Aorta (tissue), 5 donors: ENCODE measurements at regions not wholly inside any gene's neighbourhood (a gene's known extent, or its start where the extent isn't known, plus 50 kb on each side); places are given as distances from the start of the nearest gene placed in this dataset.
"Not testable (repeated sequence)": the region's sequence is repeated elsewhere in the genome, so short reads cannot be mapped to it uniquely, and the experiment has no call there.

Experiments used
- ATAC-seq: fragments of 200-7000 bp; cut with Tn5 transposase; one replicate; pipeline ENCODE4 v1.9.1; 2022; ENCODE audit warnings: moderate library complexity; ENCODE audit not compliant: low FRiP score
- DNase-seq, 2 donors: peaks; one replicate each; pipeline ENCODE4 v3.0.0-alpha.2; 2020
- H3K27ac ChIP-seq, 2 donors: one replicate each; pipeline ENCODE4 v1.5.1; 2013; ENCODE audit warnings: low read length in 2 of 2, mild to moderate bottlenecking in 2 of 2, moderate library complexity in 2 of 2, control low read depth in 1 of 2, inconsistent platforms in 1 of 2, low read depth in 1 of 2
- H3K27me3 ChIP-seq, 2 donors: one replicate each; pipeline ENCODE4 v1.6.1; 2013; ENCODE audit warnings: control low read depth in 1 of 2, low read length in 1 of 2, mild to moderate bottlenecking in 1 of 2, moderate library complexity in 1 of 2; ENCODE audit not compliant: insufficient read depth in 2 of 2, control insufficient read depth in 1 of 2
- H3K36me3 ChIP-seq, 2 donors: one replicate each; pipeline ENCODE4 v1.6.1; 2013; ENCODE audit warnings: control low read depth in 1 of 2, low read length in 1 of 2, mild to moderate bottlenecking in 1 of 2; ENCODE audit not compliant: insufficient read depth in 2 of 2, control insufficient read depth in 1 of 2
- H3K4me1 ChIP-seq, 2 donors: one replicate each; pipeline ENCODE4 v1.6.1; 2013; ENCODE audit warnings: low read length in 2 of 2, control low read depth in 1 of 2, mild to moderate bottlenecking in 1 of 2, moderate library complexity in 1 of 2; ENCODE audit not compliant: insufficient read depth in 2 of 2, control insufficient read depth in 1 of 2
- H3K4me3 ChIP-seq, 2 donors: one replicate each; pipeline ENCODE4 v1.5.1; 2013; ENCODE audit warnings: low read length in 2 of 2, control low read depth in 1 of 2, mild to moderate bottlenecking in 1 of 2
- H3K9me3 ChIP-seq: one replicate; pipeline ENCODE4 v1.6.1; 2013; ENCODE audit warnings: mild to moderate bottlenecking, low read length; ENCODE audit not compliant: control insufficient read depth
- WGBS, 2 donors: extraction: QIAGEN DNeasy Blood & Tissue Kit; methylation state at CpG; one replicate each; pipeline ENCODE4 v1.1.7; 2013; 5-methylcytosine and 5-hydroxymethylcytosine counted together
- intact Hi-C, 2 donors: fragments of 100-400 bp; cut with DNase I; formaldehyde crosslinking; loops; one replicate each; pipeline versions ENCODE4 v1.14.2 to v1.15.0; 2022
- donor health status: healthy with polysubstance abuse.
- donor health status: Bipolar disorder and iron deficiency.
- donor health status: DM: no; HTN: no; CAD: no.
- donor health status: DM: no; HTN: no; CAD: no.
- donor health status: DM: yes; HTN: yes; CAD: no.

- no peaks in the 10 kb centered on the region for H3K9me3 ChIP-seq
- H3K27me3 ChIP-seq, result no peaks in the 10 kb centered on the region
- H3K36me3 ChIP-seq, result no peaks in the 10 kb centered on the region
- H3K27ac ChIP-seq, result no peak overlapping the region
- no peak for ATAC-seq
- whole genome bisulfite sequencing, 2 donors, result 79 to 83% methylated on average over 1 of the region's 1 CpG
- H3K4me1 ChIP-seq, result no peaks in the 10 kb centered on the region
- DNase-seq, result no peak
- no peak overlapping the region for H3K4me3 ChIP-seq
- intact Hi-C loops, result no loop called here
Observed at GRCh38 chr14:27623782-27624181, 1025.9 kb upstream of the NOVA1 start.

- no peaks in the 10 kb centered on the region for H3K9me3 ChIP-seq
- H3K27me3 ChIP-seq, result no peaks in the 10 kb centered on the region
- intact Hi-C loops, result no loop called here
- no peak overlapping the region for H3K27ac ChIP-seq
- H3K4me1 ChIP-seq, result no peaks in the 10 kb centered on the region
- 83 to 84% methylated on average over 15 of the region's 15 CpGs for WGBS, 2 donors
- H3K36me3 ChIP-seq, result no peaks in the 10 kb centered on the region
- ATAC-seq, result no peak
- DNase-seq, result no peak
- H3K4me3 ChIP-seq, result no peak overlapping the region
Observed at GRCh38 chr14:27634056-27634970, 1036.5 kb upstream of the NOVA1 start.

GRCh38 chr14:27640688-27641087 lies 1042.9 kb upstream of the NOVA1 start:
- WGBS, 2 donors, result 95 to 100% methylated on average over 1 of the region's 1 CpG
- intact Hi-C loops, ATAC-seq, H3K9me3 ChIP-seq, H3K4me1 ChIP-seq, H3K27ac ChIP-seq, H3K36me3 ChIP-seq, H3K4me3 ChIP-seq, DNase-seq, H3K27me3 ChIP-seq: not testable (repeated sequence)

- Histone ChIP-seq H3K36me3 (no peaks in the 10 kb centered on the region), H3K4me3 (no peak overlapping the region), H3K4me1 (no peaks in the 10 kb centered on the region), H3K27me3 (no peaks in the 10 kb centered on the region), H3K9me3 (no peaks in the 10 kb centered on the region), H3K27ac (no peak overlapping the region)
- WGBS, 2 donors, result 90 to 94% methylated on average over 1 of the region's 1 CpG
- DNase-seq, result no peak
- ATAC-seq, result no peak
- intact Hi-C loops, result no loop called here
Observed at GRCh38 chr14:27642251-27642866, 1044.5 kb upstream of the NOVA1 start.

DNA sequence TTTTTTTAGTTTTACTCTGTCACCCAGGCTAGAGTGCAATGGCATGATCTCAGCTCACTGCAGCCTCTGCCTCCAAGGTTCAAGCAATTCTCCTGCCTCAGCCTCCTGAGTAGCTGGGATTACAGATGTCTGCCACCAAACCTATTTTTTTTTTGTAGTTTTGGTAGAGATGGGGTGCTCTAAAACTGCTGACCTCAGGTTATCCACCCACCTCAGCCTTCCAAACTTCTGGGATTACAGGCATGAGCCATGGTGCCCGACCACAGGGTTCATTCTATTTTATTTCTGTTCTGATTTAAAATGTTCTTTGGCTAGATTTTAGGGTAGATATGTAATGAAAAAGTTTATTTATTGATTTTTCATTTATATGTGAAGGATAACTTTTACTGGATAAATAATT lies 1062.8 kb upstream of the NOVA1 start:
- H3K9me3 ChIP-seq, result no peaks in the 10 kb centered on the region
- 53 to 73% methylated on average over 1 of the region's 1 CpG for WGBS, 2 donors
- no peaks in the 10 kb centered on the region for H3K36me3 ChIP-seq
- DNase-seq (no peak), ATAC-seq (no peak)
- H3K27me3 ChIP-seq, result no peaks in the 10 kb centered on the region
- H3K4me3 ChIP-seq, result no peak overlapping the region
- no peak overlapping the region for H3K27ac ChIP-seq
- intact Hi-C loops, result no loop called here
- no peaks in the 10 kb centered on the region for H3K4me1 ChIP-seq

GRCh38 chr14:27668531-27668930 lies 1070.7 kb upstream of the NOVA1 start:
- intact Hi-C loops, result no loop called here
- no peak for ATAC-seq

GRCh38 chr14:27672047-27672446 lies 1074.2 kb upstream of the NOVA1 start:
- no peaks in the 10 kb centered on the region for H3K4me1 ChIP-seq
- ATAC-seq (no peak), DNase-seq (no peak)
- no peak overlapping the region for H3K4me3 ChIP-seq
- WGBS, 2 donors, result 78 to 82% methylated on average over 3 of the region's 3 CpGs
- H3K9me3 ChIP-seq, result no peaks in the 10 kb centered on the region
- H3K27ac ChIP-seq, result no peak overlapping the region
- no peaks in the 10 kb centered on the region for H3K27me3 ChIP-seq
- H3K36me3 ChIP-seq, result no peaks in the 10 kb centered on the region
- intact Hi-C loops, result no loop called here

More at GRCh38 chr14:27668531-27668930, 1070.7 kb upstream of the NOVA1 start:
- H3K9me3 ChIP-seq, result no peaks in the 10 kb centered on the region
- H3K4me1 ChIP-seq, result no peaks in the 10 kb centered on the region
- no peak overlapping the region for H3K4me3 ChIP-seq
- no peak for DNase-seq
- no peaks in the 10 kb centered on the region for H3K27me3 ChIP-seq
- H3K36me3 ChIP-seq, result no peaks in the 10 kb centered on the region
- H3K27ac ChIP-seq, result no peak overlapping the region

DNA sequence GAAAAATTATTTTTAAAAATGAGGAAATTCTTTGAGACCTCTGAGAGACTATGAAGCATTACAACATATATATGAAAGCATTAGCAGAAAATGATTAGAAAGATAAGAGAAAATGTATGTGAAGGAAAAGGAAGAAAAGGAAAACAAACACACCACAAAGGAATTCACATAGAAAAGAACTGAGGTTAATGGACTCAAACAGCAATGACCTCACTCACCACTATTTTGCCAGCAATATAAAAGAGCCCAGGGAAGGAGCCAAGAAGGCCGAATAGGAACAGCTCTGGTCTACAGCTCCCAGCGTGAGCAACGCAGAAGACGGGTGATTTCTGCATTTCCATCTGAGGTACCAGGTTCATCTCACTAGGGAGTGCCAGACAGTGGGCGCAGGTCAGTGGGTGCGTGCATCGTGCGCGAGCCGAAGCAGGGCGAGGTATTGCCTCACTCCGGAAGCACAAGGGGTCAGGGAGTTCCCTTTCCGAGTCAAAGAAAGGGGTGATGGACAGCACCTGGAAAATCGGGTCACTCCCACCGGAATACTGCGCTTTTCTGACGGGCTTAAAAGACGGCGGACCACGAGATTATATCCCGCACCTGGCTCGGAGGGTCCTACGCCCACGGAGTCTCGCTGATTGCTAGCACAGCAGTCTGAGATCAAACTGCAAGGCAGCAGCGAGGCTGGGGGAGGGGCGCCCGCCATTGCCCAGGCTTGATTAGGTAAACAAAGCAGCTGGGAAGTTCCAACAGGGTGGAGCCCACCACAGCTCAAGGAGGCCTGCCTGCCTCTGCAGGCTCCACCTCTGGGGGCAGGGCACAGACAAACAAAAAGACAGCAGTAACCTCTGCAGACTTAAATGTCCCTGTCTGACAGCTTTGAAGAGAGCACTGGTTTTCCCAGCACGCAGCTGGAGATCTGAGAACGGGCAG lies 1075.2 kb upstream of the NOVA1 start:
- H3K9me3 ChIP-seq, H3K27ac ChIP-seq, ATAC-seq, intact Hi-C loops, H3K4me1 ChIP-seq, H3K4me3 ChIP-seq, H3K27me3 ChIP-seq, H3K36me3 ChIP-seq: not testable (repeated sequence)
- 84 to 85% methylated on average over 27 to 30 of the region's 30 CpGs for WGBS, 2 donors
- DNase-seq, result peak in 1 of 2 donors; percentile 64
